GM18867 (cell line): ENCODE measurements at regions not wholly inside any gene's neighbourhood (a gene's known extent, or its start where the extent isn't known, plus 50 kb on each side); places are given as distances from the start of the nearest gene placed in this dataset.
A peak's percentile ranks its signal among the peaks of the same experiment; 100 is the strongest.

Source experiments
- ATAC-seq: cut with Tn5 transposase; IDR thresholded peaks from one replicate; pipeline ENCODE4 v1.9.1; 2021; ENCODE audit warnings: mild to moderate bottlenecking, moderate library complexity; ENCODE audit not compliant: unreplicated experiment

- peak; percentile 62 for ATAC-seq
Measured at GRCh38 chr16:85306071-85306792, 194.0 kb upstream of the CIBAR2 start.

DNA sequence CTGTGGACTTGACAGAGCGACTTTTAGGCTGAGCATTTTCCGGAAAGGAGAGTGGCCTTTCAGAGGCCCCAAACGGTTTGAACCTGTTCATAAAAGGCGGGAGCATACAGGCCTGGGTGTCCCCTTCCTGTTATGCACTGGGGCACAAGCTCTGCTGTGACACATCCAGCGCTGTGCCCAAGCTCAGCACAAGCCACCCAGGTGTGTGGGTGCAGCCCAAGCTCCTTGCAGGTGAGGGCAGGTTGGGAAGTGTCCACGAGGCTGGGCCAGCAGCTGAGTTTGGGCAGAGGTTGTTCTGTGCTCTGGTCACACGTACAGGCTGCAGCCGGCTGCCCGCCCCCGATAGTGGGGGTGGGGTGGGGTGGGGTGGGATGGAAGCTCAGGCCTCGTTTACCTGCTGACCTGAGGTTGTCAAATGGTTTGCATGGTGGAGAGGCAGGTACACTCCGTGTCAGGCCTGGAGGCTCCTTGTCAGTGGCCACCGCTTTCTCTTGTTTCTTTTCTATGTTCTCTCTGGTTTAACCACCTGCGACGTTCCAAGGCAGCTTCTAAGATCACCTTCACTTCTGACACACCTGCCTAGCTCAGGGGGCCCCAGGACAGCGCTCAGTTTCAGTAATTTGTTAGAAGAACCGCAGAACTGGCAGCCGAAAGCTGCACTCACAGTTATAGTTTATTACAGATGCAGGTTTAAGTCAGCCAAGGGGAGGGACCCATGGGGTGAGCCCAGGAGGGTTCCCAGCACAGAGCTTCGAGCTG is 194.7 kb upstream of the CIBAR2 start:
- no peak for ATAC-seq

GRCh38 chr16:85307552-85308364 is 195.5 kb upstream of the CIBAR2 start:
- no peak for ATAC-seq

DNA sequence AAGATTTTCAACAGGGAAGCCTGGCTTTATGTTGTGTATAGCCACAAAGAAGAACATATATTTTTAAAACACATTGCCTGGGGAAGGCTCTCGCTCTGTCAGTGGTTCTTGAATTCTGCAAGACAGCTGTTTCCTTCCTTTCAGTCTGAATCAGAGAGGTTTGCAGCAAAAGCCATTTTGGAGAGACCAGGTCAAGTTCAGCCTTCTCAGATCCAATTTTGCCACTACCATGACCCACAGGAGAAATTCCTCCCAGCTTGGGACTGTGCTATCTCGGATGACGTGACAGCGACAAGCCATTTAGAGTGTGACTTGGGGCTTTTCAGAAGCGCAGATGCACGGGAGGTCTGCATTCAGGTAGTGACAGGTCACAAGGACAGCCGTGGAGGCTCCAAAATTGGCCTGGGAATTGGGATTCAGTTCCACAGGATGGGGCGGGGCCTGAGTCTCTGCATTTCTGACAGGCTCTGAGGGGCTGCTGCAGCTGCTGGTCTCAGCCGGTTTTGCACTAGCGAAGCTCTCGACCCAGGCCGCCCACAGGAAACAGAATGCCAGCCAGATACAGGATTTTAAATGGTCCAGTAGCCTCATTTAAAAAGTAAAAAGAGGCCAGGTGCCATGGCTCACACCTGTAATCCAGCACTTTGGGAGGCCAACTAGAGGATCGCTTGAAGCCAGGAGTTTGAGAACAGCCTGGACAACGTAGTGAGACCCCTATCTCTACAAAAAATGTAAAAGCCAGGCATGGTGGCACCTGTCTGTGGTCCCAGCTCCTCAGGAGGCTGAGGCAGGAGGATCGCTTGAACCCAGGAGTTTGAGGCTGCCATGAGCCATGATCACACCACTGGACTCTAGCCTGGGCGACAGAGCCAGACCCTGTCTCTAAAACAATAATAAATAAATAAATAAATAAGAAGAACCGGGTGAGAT is 196.6 kb upstream of the CIBAR2 start:
- ATAC-seq = no peak

- no peak for ATAC-seq
Measured at GRCh38 chr16:85309656-85310587, 197.7 kb upstream of the CIBAR2 start.

GRCh38 chr16:85310868-85311585 is 198.8 kb upstream of the CIBAR2 start:
- ATAC-seq = no peak

- ATAC-seq = no peak
Measured at GRCh38 chr16:85311741-85312140, 199.5 kb upstream of the CIBAR2 start.

DNA sequence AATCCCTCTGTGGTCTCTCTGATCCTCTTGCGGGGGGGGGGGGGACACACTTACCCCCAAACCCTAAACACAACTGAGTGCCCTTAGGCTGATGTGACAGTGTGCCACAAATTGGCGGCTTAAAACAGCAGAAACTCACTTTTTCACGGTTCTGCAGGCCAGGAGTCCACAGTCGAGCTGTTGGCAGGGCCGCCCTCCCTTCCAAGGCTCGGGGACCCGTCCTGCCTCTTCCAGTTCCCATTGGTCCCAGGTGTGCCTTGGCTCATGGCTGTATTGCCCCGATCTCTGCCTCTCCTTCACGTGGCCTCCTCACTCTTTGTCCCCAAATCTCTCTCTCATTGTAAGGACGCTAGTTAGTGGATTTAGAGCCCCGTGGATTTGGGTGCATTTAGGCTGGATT is 199.9 kb upstream of the CIBAR2 start:
- no peak for ATAC-seq

- no peak for ATAC-seq
Measured at GRCh38 chr16:85312642-85313525, 200.6 kb upstream of the CIBAR2 start.

DNA sequence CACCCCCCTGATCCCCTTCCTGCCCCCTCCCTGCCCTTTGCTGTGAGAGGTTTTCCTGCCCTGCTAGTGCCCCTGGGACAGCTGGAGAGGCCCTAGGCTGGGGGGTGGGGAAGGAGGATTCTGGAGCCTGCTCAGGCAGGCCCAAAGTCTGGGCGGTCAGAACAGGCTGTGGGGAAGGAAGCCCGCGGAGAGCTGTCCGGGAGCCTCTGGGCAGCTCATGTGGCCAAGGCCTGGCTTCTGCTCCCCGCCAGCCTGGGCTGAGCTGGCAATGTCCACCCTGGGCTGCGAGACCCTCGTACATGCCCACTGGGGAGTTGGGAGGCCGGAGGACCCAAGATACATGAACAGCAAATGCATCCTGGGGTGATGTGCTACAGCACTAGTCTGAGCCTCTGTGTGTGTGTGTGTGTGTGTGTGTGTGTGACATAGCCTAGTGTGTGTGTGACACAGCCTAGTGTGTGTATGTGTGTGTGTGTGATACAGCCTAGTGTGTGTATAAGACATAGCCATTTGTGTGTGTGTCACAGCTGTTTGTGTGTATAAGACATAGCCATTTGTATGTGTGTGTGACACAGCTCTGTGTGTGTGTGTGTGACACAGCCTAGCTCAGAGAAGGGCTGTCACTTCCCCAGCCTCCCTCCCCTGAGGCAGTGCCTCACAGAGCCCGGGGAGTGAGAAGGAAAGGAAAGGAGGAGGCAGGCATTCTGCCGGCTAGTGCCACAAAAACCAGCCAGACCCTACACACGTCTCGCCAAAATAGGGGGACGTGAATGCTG is 201.4 kb upstream of the CIBAR2 start:
- no peak for ATAC-seq

DNA sequence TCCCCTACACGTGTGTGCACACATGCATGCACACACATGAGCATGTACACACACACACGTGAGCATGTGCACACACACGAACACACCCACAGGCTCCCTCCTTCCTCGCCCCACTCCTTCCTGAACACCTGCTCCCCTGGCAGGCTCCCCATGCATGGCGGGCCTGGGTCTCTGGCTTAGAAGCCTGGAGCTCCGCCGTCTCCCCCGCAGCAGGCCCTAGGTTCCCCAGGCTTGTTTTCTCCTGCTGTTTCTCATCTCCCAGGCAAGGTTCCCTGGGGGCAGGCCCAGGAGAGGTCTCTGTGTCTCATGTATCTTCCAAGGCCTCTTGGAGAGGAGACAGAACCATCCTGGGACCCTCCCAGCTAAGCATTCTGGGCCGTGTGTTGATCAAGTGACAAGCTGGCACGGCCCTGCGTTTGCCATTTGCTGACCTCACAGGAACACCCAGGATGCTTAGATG is 202.3 kb upstream of the CIBAR2 start:
- ATAC-seq = no peak

DNA sequence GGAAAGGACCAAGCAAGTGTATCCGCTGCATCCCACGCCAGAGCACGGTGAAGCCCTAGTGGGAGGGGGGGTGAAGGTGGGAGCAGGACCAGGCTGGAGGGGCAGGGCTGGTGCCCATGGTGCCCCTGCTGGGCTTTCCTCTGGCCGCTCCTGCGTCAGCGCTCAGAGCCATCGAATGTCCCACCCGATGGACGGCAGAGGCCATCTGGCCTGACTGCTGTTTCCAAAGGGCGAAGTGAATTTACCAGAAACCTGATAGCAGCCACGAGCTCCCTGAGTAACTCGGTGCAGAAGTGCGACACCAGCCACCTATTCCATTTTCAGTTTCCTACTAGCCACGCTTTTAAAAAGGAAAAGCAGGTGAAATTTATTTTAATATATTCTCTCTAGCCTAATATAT is 203.6 kb upstream of the CIBAR2 start:
- no peak for ATAC-seq

GRCh38 chr16:85316321-85316919 is 204.1 kb upstream of the CIBAR2 start:
- peak; percentile 45 for ATAC-seq

DNA sequence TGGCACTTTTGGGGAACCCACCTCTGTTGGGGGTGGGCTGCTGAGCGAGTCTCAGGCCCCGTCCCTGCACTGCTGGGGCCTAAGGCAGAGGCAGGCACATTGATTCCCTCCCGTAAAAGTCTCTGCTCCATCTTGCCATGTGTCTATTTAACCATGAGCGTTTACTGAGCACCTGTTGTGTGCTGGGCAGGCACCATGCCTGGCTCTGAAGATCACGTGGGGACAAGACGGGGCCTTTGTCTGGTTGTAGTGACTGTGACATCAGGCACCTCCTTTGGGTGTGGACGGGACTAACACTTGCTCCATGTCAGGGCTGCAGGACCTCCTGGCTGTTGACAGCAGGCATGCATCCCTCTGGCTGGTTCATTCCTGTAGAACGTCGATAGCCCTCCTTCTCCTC is 204.7 kb upstream of the CIBAR2 start:
- no peak for ATAC-seq

DNA sequence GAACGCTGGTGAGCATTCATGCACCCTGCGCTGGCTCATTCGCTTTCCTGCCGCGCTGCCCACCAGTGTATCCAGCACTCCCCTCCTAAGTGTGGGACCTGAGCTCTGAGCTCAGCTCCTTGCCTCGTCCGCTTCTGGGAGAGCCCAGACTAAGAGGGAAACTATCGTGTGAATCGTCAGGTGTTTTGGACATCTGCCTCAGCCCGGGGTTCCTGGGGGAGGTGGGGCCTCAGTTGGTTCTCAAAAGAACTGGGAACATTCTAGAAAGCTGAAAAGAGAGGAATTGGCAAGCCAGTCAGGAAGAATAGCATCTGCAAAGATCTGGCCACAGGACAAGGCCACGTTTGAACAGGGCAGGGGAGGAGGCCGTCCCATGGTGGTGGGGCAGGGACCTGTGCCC is 205.4 kb upstream of the CIBAR2 start:
- no peak for ATAC-seq

- ATAC-seq = no peak
Measured at GRCh38 chr16:85319208-85319983, 207.1 kb upstream of the CIBAR2 start.
